Neural cell (in vitro differentiated cells): ENCODE measurements at regions not wholly inside any gene's neighbourhood (a gene's known extent, or its start where the extent isn't known, plus 50 kb on each side); places are given as distances from the start of the nearest gene placed in this dataset.

Experiments used
- H2AFZ ChIP-seq: fragments of 200-600, 300-800 bp; sonication (generic), shearing (Covaris generic); 2 replicates; pipeline ENCODE4 v1.6.0; 2014; ENCODE audit warnings: low read depth, mild to moderate bottlenecking, antibody characterized with exemption, low read length, moderate library complexity
- H3F3A ChIP-seq: fragments of 200-600 bp; shearing (Covaris generic); 2 replicates; pipeline ENCODE4 v1.6.1; 2016; ENCODE audit warnings: mild to moderate bottlenecking, moderate library complexity, mixed read lengths, antibody characterized with exemption, low read length; ENCODE audit not compliant: insufficient read depth, poor library complexity, severe bottlenecking
- H3K27ac ChIP-seq: fragments of 200-600, 300-800 bp; sonication (generic), shearing (Covaris generic); 2 replicates; pipeline ENCODE4 v1.5.1; 2014; ENCODE audit warnings: mild to moderate bottlenecking, low read length, moderate library complexity
- H3K27me3 ChIP-seq: fragments of 300-800, 200-600 bp; sonication (generic), shearing (Covaris generic); 2 replicates; pipeline ENCODE4 v1.6.0; 2014; ENCODE audit warnings: mild to moderate bottlenecking, low read depth, low read length, moderate library complexity; ENCODE audit not compliant: insufficient read depth
- H3K36me3 ChIP-seq: fragments of 300-800, 200-600 bp; sonication (generic), shearing (Covaris generic); 2 replicates; pipeline ENCODE4 v1.5.1; 2014; ENCODE audit warnings: mild to moderate bottlenecking, antibody characterized with exemption, low read length, moderate library complexity; ENCODE audit not compliant: insufficient read depth
- H3K4me2 ChIP-seq: fragments of 300-800, 200-600 bp; sonication (generic), shearing (Covaris generic); 2 replicates; pipeline ENCODE4 v1.6.0; 2014; ENCODE audit warnings: mild to moderate bottlenecking, low read length
- H3K4me3 ChIP-seq: fragments of 300-800, 200-600 bp; sonication (generic), shearing (Covaris generic); 2 replicates; pipeline ENCODE4 v1.5.1; 2014; ENCODE audit warnings: mild to moderate bottlenecking, low read length, moderate library complexity
- H3K79me2 ChIP-seq: fragments of 200-600 bp; shearing (Covaris generic); replicated peaks from 2 replicates; pipeline ENCODE4 v1.6.0; 2014; ENCODE audit warnings: mild to moderate bottlenecking, low read length, moderate library complexity; ENCODE audit not compliant: insufficient read depth
- H3K9ac ChIP-seq: fragments of 300-800, 200-600 bp; sonication (generic), shearing (Covaris generic); 2 replicates; pipeline ENCODE4 v1.6.1; 2016; ENCODE audit warnings: mild to moderate bottlenecking, low read length, mixed read lengths
- H3K9me2 ChIP-seq: fragments of 200-600 bp; shearing (Covaris generic); 2 replicates; pipeline ENCODE4 v1.6.1; 2016; ENCODE audit warnings: mild to moderate bottlenecking, low read length, mixed read lengths; ENCODE audit not compliant: insufficient read depth
- H3K9me3 ChIP-seq: fragments of 200-600, 300-800 bp; sonication (generic), shearing (Covaris generic); 2 replicates; pipeline ENCODE4 v1.6.1; 2016; ENCODE audit warnings: mild to moderate bottlenecking, mixed run types, low read length, moderate library complexity, mixed read lengths
- H4K20me1 ChIP-seq: fragments of 200-600 bp; shearing (Covaris generic); 2 replicates; pipeline ENCODE4 v1.6.1; 2016; ENCODE audit warnings: mild to moderate bottlenecking, mixed run types; ENCODE audit not compliant: insufficient read depth
- EP300 ChIP-seq: fragments of 450-650 bp; conservative IDR thresholded peaks from 2 replicates; pipeline ENCODE4 v1.6.1; 2014; ENCODE audit warnings: antibody characterized with exemption, mild to moderate bottlenecking, moderate library complexity; ENCODE audit not compliant: poor library complexity, severe bottlenecking
- EZH2 ChIP-seq: fragments of 200-600, 300-800 bp; shearing (Covaris generic), sonication (generic); IDR thresholded peaks from 2 replicates; pipeline ENCODE4 v1.6.1; 2014; ENCODE audit warnings: antibody characterized with exemption, low read length, borderline replicate concordance, mild to moderate bottlenecking; ENCODE audit not compliant: insufficient read depth, poor library complexity, severe bottlenecking
- MXI1 ChIP-seq: fragments of 450-650 bp; conservative IDR thresholded peaks from 2 replicates; pipeline ENCODE4 v1.6.1; 2014; ENCODE audit warnings: antibody characterized with exemption, mild to moderate bottlenecking; ENCODE audit not compliant: poor library complexity, severe bottlenecking
- POLR2AphosphoS5 ChIP-seq: IDR thresholded peaks from 2 replicates; pipeline ENCODE4 v1.6.1; 2012
- RAD21 ChIP-seq: fragments of 450-650 bp; conservative IDR thresholded peaks from 2 replicates; pipeline ENCODE4 v1.6.1; 2014; ENCODE audit warnings: antibody characterized with exemption, mild to moderate bottlenecking, moderate library complexity
- REST ChIP-seq: IDR thresholded peaks from 2 replicates; pipeline ENCODE4 v1.6.1; 2012; ENCODE audit warnings: borderline replicate concordance
- SMC3 ChIP-seq: fragments of 450-650 bp; conservative IDR thresholded peaks from 2 replicates; pipeline ENCODE4 v1.6.1; 2014; ENCODE audit warnings: antibody characterized with exemption, mild to moderate bottlenecking, moderate library complexity; ENCODE audit not compliant: poor library complexity
- TAF1 ChIP-seq: IDR thresholded peaks from 2 replicates; pipeline ENCODE4 v1.6.1; 2012; ENCODE audit warnings: low read depth
- TF ChIP-seq, protein P1 (sequence below): fragments of 450-650 bp; IDR thresholded peaks from 2 replicates; pipeline ENCODE4 v1.5.1; 2014; ENCODE audit warnings: antibody characterized with exemption, mild to moderate bottlenecking, moderate library complexity; ENCODE audit not compliant: poor library complexity, severe bottlenecking

DNA sequence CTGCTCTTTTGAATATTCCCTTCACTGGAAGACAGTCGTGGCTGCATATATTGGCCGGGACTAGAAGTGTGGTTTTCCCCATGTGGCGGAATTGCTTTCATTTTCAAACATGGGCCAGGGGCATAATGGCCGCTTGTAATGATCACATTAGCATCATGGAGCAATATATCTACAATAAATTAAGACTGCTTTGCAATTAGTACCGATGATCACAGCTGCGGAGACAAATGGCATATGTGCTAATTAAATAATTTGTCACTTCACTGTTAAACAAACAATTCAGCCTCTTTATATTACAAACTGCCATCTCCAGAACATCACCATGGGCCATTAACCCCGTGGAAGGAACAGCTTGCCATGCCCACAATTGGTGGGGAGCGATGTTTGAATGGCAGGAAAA lies 68.2 kb upstream of the OLIG2 start:
- no peak overlapping the region for H2AFZ ChIP-seq
- TF ChIP-seq EZH2 (no peak), EP300 (no peak), POLR2AphosphoS5 (no peak), RAD21 (no peak), SMC3 (no peak), TAF1 (no peak), MXI1 (no peak), REST (no peak)
- TF ChIP-seq, protein P1, sequence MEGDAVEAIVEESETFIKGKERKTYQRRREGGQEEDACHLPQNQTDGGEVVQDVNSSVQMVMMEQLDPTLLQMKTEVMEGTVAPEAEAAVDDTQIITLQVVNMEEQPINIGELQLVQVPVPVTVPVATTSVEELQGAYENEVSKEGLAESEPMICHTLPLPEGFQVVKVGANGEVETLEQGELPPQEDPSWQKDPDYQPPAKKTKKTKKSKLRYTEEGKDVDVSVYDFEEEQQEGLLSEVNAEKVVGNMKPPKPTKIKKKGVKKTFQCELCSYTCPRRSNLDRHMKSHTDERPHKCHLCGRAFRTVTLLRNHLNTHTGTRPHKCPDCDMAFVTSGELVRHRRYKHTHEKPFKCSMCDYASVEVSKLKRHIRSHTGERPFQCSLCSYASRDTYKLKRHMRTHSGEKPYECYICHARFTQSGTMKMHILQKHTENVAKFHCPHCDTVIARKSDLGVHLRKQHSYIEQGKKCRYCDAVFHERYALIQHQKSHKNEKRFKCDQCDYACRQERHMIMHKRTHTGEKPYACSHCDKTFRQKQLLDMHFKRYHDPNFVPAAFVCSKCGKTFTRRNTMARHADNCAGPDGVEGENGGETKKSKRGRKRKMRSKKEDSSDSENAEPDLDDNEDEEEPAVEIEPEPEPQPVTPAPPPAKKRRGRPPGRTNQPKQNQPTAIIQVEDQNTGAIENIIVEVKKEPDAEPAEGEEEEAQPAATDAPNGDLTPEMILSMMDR: no peak
- H3K9me2 ChIP-seq: no peaks in the 10 kb centered on the region
- H3F3A ChIP-seq: peaks cover 3% of the 10 kb centered on the region
- H3K79me2 ChIP-seq: no peaks in the 10 kb centered on the region
- no peaks in the 10 kb centered on the region for H4K20me1 ChIP-seq
- no peak overlapping the region for H3K9ac ChIP-seq
- H3K9me3 ChIP-seq: no peaks in the 10 kb centered on the region
- H3K4me2 ChIP-seq: no peak overlapping the region
- no peaks in the 10 kb centered on the region for H3K27me3 ChIP-seq
- H3K4me3 ChIP-seq: no peak overlapping the region
- H3K27ac ChIP-seq: no peak overlapping the region
- H3K36me3 ChIP-seq: no peaks in the 10 kb centered on the region

- TF ChIP-seq POLR2AphosphoS5 (no peak), RAD21 (no peak), EP300 (no peak), REST (no peak), MXI1 (no peak)
- H3K4me2 ChIP-seq: no peak overlapping the region
Measured at GRCh38 chr21:32958288-32959002, 67.3 kb upstream of the OLIG2 start.

More at GRCh38 chr21:32958288-32959002, 67.3 kb upstream of the OLIG2 start:
- H3K9me3 ChIP-seq: no peaks in the 10 kb centered on the region
- no peaks in the 10 kb centered on the region for H3K27me3 ChIP-seq
- H3K4me3 ChIP-seq: no peak overlapping the region
- no peaks in the 10 kb centered on the region for H4K20me1 ChIP-seq
- H3K9ac ChIP-seq: no peak overlapping the region
- no peaks in the 10 kb centered on the region for H3K36me3 ChIP-seq
- H3K27ac ChIP-seq: no peak overlapping the region
- H3K9me2 ChIP-seq: no peaks in the 10 kb centered on the region
- H3F3A ChIP-seq: peaks cover 3% of the 10 kb centered on the region
- H2AFZ ChIP-seq: no peak overlapping the region
- H3K79me2 ChIP-seq: no peaks in the 10 kb centered on the region
